ENCODE measurements at regions not wholly inside any gene's neighbourhood (a gene's known extent, or its start where the extent isn't known, plus 50 kb on each side); places are given as distances from the start of the nearest gene placed in this dataset.

- no peak for TF ChIP-seq RCOR1 (IDR thresholded peaks at IDR 0.05; ENCODE audit: insufficient replicate concordance, low read length)
- TF ChIP-seq CTCF (conservative IDR thresholded peaks at IDR 0.05; ENCODE audit: low read depth, low read length) = no peak
- no peak for TF ChIP-seq RAD21 (IDR thresholded peaks at IDR 0.05; ENCODE audit: low read length)
Observed at GRCh38 chr2:65598996-65599395, 166.6 kb upstream of the SPRED2 start.

Measured in IMR-90 (cell line).